ENCODE measurements at regions not wholly inside any gene's neighbourhood (a gene's known extent, or its start where the extent isn't known, plus 50 kb on each side); places are given as distances from the start of the nearest gene placed in this dataset.

DNA sequence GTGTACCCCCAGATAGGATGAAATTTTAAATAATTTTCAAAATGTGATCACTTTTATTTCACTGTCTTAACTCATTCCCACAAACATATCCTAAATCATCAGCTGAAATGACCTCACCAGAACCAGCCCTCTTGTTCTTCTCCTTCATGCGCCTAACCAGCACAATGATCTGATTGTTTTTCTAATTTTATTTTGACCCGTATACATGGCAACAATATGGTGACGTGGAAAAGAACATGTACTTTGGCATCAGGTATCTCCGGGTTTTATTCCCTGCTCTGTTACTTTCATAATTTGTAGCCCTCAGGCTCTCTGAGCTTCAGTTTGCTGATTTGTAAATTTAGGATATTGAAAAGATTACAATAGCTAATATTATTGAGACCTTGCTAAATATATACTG is 562.4 kb upstream of the ZFP42 start:
- no peak for DNase-seq (ENCODE audit: low read depth in 1 of 2, low spot score in 1 of 2)
- in situ Hi-C loops (cut with HindIII; ENCODE audit: low pct_unique_long_range_greater_than_20kb, low sequenced_read_pairs), result no loop called here
- no peak for TF ChIP-seq JUND (IDR thresholded peaks at IDR 0.05; ENCODE audit: low read depth)

DNA sequence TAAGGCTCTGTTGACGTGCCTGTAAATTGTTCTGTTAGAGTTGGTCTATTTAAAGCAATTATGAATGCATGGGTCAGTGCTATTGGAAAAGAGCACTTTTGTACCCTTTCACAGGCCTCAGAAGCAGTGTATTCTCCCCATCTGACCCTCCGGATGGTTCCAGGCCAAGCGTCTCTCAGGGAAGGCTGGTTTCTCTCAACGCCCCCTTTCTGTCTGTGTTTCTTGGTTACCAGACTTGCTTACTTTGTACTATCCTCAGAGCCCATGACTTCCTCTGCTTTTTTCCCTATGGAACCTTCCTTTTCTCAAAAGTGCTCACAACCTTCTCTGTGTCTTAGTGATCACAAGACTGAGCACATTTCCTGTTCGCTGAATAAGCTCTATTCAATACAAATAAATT is 559.3 kb upstream of the ZFP42 start:
- no peak for TF ChIP-seq JUND (IDR thresholded peaks at IDR 0.05; ENCODE audit: low read depth)
- DNase-seq (ENCODE audit: low read depth in 1 of 2, low spot score in 1 of 2), result no peak
- in situ Hi-C loops (cut with HindIII; ENCODE audit: low pct_unique_long_range_greater_than_20kb, low sequenced_read_pairs), result no loop called here

DNA sequence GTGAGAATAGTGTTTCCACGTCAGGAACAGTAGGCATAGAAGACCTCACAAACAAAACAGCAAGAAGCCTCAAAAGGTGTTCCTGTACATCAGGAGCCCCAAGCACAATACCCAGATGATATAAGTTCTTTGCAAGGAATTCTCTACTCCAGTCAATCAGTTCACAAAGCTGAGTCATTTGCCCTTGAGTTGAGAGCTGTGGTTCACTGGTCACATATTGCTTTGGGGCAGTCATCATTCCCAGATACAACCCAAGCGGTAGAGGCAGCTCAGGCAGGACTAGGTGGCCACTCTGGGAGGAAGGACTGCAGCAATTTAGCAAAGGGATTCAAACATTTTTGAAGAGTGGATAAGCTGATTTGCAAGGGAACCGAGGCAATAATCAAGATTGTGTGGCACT is 551.5 kb upstream of the ZFP42 start:
- in situ Hi-C loops (cut with HindIII; ENCODE audit: low pct_unique_long_range_greater_than_20kb, low sequenced_read_pairs), result no loop called here
- no peak for TF ChIP-seq JUND (IDR thresholded peaks at IDR 0.05; ENCODE audit: low read depth)
- DNase-seq (ENCODE audit: low read depth in 1 of 2, low spot score in 1 of 2), result no peak

DNA sequence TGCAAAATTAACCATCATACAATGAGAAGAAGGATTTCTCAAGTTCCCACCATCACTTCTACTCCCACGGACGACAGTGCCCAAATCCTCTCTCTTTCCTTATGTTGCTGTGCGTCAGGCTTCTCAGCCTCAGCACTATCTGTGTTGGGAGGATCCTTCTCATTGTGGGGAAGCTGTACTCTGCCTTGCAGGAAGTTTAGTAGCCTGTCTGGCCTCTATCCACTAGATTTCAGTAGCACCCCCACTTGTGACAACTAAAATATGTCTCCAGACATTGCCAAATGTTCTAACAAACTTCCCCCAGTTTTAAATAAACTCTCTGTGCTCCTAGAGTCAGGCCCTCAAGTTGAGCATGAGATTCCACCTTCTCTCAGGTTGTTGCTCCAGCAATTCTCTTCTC is 545.9 kb upstream of the ZFP42 start:
- TF ChIP-seq JUND (IDR thresholded peaks at IDR 0.05; ENCODE audit: low read depth), result no peak

DNA sequence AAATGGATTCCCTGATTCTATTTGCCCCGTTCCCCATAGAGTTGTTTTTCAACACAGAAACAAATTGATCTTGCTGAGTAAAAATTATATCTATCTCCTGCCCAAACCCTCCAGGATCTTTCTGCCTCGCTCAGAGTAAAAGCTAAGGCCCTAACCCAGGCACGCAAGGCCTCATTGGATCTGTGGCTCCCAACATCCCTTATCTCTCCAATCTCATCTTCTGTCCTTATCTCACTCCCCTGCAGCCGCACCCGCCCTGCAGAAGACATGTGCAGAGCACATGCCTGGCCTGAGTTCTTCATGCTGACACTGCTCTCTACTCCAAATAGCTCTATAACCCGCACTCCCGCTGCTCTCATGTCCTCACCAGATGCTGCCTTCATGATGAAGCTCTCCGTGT is 543.8 kb upstream of the ZFP42 start:
- TF ChIP-seq JUND (IDR thresholded peaks at IDR 0.05; ENCODE audit: low read depth), result no peak
- in situ Hi-C loops (cut with HindIII; ENCODE audit: low pct_unique_long_range_greater_than_20kb, low sequenced_read_pairs), result no loop called here
- no peak for DNase-seq (ENCODE audit: low read depth in 1 of 2, low spot score in 1 of 2)

More for the DNA sequence above, 545.9 kb upstream of the ZFP42 start:
- in situ Hi-C loops (cut with HindIII; ENCODE audit: low pct_unique_long_range_greater_than_20kb, low sequenced_read_pairs), result no loop called here
- no peak for DNase-seq (ENCODE audit: low read depth in 1 of 2, low spot score in 1 of 2)

DNA sequence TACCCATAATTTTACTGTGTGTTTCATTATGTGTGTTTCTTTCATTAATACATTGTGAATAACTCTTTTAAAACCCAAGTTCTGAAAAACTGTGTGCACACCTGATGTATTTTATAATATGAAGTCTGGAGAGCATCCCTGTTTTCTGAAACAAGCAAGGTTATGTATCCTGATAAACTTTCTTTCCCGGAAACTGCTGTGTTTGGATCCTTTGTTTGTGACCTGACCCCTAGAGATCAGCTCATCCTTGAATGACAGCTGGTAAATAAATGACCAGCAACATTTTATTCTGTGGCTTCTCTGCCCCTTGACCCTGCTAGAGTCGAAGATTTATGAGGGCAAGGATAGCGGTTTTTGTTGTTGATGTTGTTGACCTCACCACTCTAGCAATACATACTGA is 535.6 kb upstream of the ZFP42 start:
- TF ChIP-seq JUND (IDR thresholded peaks at IDR 0.05; ENCODE audit: low read depth), result no peak
- no peak for DNase-seq (ENCODE audit: low read depth in 1 of 2, low spot score in 1 of 2)
- in situ Hi-C loops (cut with HindIII; ENCODE audit: low pct_unique_long_range_greater_than_20kb, low sequenced_read_pairs), result no loop called here

DNA sequence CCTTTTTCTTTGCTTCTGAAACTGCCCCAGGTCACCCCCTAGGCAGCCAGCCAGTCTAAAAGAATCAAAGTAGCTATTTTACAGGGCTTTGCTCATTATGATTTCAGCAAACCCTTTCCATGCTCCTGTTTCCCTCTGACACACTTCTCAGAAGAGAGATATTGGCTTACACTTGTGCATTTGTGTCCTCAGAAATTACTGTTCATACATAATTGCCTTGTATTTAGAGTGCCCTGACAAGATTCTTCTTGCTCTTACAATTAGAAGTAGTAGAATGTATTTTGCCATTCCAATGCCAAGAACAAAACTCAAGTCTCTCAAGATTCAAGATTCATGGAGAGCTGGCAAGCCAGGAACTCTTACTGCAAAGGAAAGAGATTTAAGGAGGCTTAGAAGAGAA is 531.0 kb upstream of the ZFP42 start:
- no peak for TF ChIP-seq JUND (IDR thresholded peaks at IDR 0.05; ENCODE audit: low read depth)
- no peak for DNase-seq (ENCODE audit: low read depth in 1 of 2, low spot score in 1 of 2)
- in situ Hi-C loops (cut with HindIII; ENCODE audit: low pct_unique_long_range_greater_than_20kb, low sequenced_read_pairs), result no loop called here

DNA sequence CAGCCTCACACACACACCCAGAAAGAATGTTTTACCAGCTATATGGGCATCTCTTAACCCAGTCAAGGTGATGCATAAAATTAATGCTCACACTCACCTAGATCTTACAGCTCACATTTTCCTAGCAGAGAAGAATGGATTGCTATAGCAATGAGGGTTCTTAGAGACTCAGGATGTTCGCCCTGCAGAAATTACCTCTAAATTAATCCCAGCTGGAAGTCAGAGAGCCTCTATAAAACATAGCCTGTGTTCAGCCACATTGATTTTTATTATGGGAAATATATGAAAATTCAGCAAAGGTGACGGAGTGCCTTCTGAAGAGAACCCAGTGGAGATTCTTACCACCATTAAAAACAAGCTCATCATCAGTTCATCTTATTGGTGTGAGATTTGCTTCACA is 528.3 kb upstream of the ZFP42 start:
- in situ Hi-C loops (cut with HindIII; ENCODE audit: low pct_unique_long_range_greater_than_20kb, low sequenced_read_pairs), result no loop called here
- DNase-seq (ENCODE audit: low read depth in 1 of 2, low spot score in 1 of 2), result no peak
- no peak for TF ChIP-seq JUND (IDR thresholded peaks at IDR 0.05; ENCODE audit: low read depth)

DNA sequence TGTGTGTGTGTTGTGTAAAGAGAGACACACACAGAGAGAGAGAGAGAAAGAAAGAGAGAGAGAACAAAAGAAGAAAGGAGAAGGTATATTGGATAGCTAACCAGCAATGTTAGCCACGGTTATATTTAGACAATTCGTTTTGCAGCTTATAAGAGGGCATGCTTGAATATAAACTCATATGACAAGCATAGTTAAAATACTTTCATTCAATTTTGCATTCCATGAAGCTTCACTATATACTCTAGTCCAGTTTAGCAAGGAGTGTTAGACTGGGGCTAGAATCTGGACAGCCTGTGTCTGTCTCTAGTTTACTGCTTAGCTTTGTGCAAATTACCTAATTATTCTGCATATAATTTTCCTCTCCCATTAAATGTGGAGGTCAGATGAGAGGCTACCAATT is 525.9 kb upstream of the ZFP42 start:
- no peak for DNase-seq (ENCODE audit: low read depth in 1 of 2, low spot score in 1 of 2)
- in situ Hi-C loops (cut with HindIII; ENCODE audit: low pct_unique_long_range_greater_than_20kb, low sequenced_read_pairs), result no loop called here
- TF ChIP-seq JUND (IDR thresholded peaks at IDR 0.05; ENCODE audit: low read depth), result no peak

DNA sequence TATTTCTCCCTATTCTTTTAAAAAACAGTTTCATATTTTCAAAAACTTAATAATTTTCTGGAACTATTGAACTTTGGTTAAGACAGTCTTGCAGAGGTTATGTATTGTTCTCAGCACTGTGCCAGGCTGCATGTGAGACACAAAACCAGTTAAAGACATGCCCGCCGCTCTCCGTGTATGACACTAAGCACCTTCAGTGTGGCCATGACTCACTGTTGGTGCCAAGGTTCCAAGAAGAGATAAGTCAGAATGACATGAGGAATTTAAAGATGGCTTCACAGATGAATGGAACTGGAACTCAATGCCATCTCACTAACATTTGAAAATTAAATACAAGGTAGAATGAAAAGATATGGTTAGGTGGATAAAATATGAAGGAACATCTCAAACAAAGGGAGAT is 525.5 kb upstream of the ZFP42 start:
- no peak for TF ChIP-seq JUND (IDR thresholded peaks at IDR 0.05; ENCODE audit: low read depth)
- in situ Hi-C loops (cut with HindIII; ENCODE audit: low pct_unique_long_range_greater_than_20kb, low sequenced_read_pairs), result no loop called here
- no peak for DNase-seq (ENCODE audit: low read depth in 1 of 2, low spot score in 1 of 2)

DNA sequence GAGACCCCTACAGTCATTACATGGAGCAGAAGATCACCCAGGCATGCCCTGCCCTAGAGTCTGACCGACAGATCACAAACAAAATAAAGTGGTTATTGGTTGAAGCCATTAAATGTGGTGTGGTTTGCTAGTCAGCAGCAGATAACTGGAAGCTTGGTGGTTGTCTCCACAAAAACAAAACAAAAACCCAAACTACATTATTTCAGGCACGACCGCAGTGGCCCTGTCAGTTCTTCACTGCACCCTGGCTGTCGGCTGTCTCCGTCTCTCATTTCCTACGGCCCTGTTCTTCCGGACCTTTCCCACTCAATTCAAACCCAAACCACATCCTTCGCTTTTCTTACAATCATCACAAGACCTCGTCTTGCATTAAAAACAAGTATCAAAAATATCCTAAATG is 521.3 kb upstream of the ZFP42 start:
- TF ChIP-seq JUND (IDR thresholded peaks at IDR 0.05; ENCODE audit: low read depth), result no peak
- no peak for DNase-seq (ENCODE audit: low read depth in 1 of 2, low spot score in 1 of 2)
- in situ Hi-C loops (cut with HindIII; ENCODE audit: low pct_unique_long_range_greater_than_20kb, low sequenced_read_pairs), result no loop called here

DNA sequence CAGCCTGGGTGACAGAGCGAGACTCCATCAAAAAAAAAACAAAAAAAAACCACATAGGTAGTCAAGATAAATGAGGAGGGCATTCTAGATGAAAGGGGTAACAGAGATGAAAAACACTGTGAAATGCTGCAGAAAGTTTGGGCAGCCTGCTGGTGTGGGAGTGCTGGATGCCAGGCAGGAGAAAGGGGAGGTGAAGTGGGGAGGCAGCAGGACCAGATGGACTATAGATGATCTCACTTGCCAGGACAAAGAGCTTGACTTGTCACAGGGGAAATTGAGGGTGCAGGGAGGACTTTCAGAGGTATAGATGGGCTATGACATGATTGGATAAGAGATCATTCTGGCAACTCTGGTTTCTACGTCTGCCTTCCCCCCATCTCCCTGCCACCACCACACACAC is 519.7 kb upstream of the ZFP42 start:
- DNase-seq (ENCODE audit: low read depth in 1 of 2, low spot score in 1 of 2), result no peak
- TF ChIP-seq JUND (IDR thresholded peaks at IDR 0.05; ENCODE audit: low read depth), result no peak
- in situ Hi-C loops (cut with HindIII; ENCODE audit: low pct_unique_long_range_greater_than_20kb, low sequenced_read_pairs), result no loop called here

DNA sequence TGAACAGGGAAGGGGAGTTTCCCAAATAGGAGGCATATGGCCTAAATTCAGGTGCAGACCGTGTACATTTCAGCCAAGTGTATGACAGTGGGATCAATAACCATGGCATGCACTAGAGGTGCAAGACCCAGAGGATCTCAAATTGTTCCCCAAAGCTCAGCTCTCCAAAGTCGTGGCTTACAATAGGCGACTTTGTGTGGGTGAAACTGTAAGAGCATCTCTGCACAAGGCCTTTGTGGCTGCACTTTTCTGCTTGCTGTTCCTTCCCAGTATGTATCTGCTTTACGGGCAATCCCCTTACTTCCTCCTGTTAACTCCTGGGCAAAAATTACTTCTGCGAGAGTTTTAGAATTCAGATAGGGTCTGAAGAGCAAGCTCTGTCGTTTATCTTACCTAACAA is 518.3 kb upstream of the ZFP42 start:
- DNase-seq (ENCODE audit: low read depth in 1 of 2, low spot score in 1 of 2), result no peak
- no peak for TF ChIP-seq JUND (IDR thresholded peaks at IDR 0.05; ENCODE audit: low read depth)
- in situ Hi-C loops (cut with HindIII; ENCODE audit: low pct_unique_long_range_greater_than_20kb, low sequenced_read_pairs), result no loop called here

DNA sequence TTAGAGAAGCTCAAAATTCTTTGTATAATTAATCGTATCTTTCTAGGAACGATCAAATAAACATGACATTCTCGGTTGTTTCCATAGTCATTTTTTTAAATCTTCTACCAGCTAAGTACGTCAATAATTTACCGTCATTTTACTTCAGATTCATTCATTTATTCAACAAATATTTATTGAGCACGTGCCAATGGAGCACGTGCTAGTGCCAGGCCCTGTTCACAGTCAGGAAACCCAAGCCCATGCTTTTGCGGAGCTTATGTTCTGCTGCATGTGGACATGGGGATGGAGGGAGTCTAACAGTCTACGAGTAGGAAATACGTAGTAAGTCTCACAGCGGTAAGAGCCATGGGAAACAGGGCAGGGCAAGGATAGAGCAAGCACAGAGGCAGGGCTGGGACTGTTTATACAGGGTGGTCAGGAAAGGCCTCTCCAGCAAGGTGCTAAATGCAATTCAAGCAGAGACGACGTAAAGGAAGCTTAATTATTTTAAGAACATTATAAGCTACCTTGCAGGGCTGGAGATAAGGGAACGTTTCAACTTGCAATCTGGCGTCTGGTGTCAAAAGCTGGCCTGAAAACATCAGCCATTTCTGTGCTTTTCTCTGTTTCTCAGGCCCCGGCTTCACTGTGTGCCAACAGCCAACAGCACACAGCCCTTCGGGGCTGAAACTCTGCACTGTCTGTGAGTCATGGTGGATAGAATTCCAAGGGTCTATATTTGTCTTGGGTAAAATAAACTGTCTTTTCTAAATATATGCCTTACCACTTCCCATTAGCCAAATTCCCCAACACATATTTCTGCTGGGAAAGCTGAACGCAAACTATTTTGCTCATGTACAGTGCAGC is 517.1 kb upstream of the ZFP42 start:
- in situ Hi-C loops (cut with HindIII; ENCODE audit: low pct_unique_long_range_greater_than_20kb, low sequenced_read_pairs), result no loop called here
- peak in 1 of 2 experiments; percentile 64 for DNase-seq (ENCODE audit: low read depth in 1 of 2, low spot score in 1 of 2)
- TF ChIP-seq JUND (IDR thresholded peaks at IDR 0.05; ENCODE audit: low read depth), result no peak
